OCI-LY7 (cell line): ENCODE measurements at regions not wholly inside any gene's neighbourhood (a gene's known extent, or its start where the extent isn't known, plus 50 kb on each side); places are given as distances from the start of the nearest gene placed in this dataset.
"Not testable (repeated sequence)": the region's sequence is repeated elsewhere in the genome, so short reads cannot be mapped to it uniquely, and the experiment has no call there.

Source experiments
- BruUV-seq: library from RNA; stranded (reverse); fragments of 400-500 nt; replicated peaks from 2 replicates; lab custom pipeline; 2021; lab: Mats Ljungman, UMichigan
- CTCF ChIA-PET: fragments of 300-600 bp; sonication (Branson Sonifier 250); formaldehyde crosslinking; loops from one replicate; lab custom pipeline; 2022; ENCODE audit warnings: antibody characterized with exemption; ENCODE audit not compliant: unreplicated experiment; lab: Charles Lee
- POLR2A ChIA-PET: fragments of 300-600 bp; sonication (Branson Sonifier 250); formaldehyde crosslinking; loops from one replicate; lab custom pipeline; 2022; ENCODE audit warnings: antibody characterized with exemption; lab: Charles Lee
- DNase-seq: peaks from one replicate; pipeline ENCODE4 v3.0.0-alpha.2; 2015; ENCODE audit warnings: low spot score
- H2AFZ ChIP-seq: fragments of 200-600 bp; sonication (generic), shearing (Covaris generic); 2 replicates; pipeline ENCODE4 v1.6.1; 2014; ENCODE audit warnings: mild to moderate bottlenecking, antibody characterized with exemption, low read length, moderate library complexity
- H3K27ac ChIP-seq: fragments of 200-600 bp; sonication (generic); 2 replicates; pipeline ENCODE4 v1.5.1; 2014; ENCODE audit warnings: mixed run types, low read depth, mild to moderate bottlenecking, moderate library complexity, low read length, inconsistent platforms; ENCODE audit not compliant: poor library complexity, severe bottlenecking
- H3K36me3 ChIP-seq: fragments of 200-600 bp; sonication (generic); 2 replicates; pipeline ENCODE4 v1.6.1; 2014; ENCODE audit warnings: mild to moderate bottlenecking, antibody characterized with exemption, low read length, moderate library complexity, mixed read lengths; ENCODE audit not compliant: insufficient read depth
- H3K4me1 ChIP-seq: fragments of 200-600 bp; sonication (generic); 2 replicates; pipeline ENCODE4 v1.5.1; 2014; ENCODE audit warnings: mild to moderate bottlenecking, low read length; ENCODE audit not compliant: insufficient read depth, poor library complexity, severe bottlenecking
- H3K4me2 ChIP-seq: fragments of 200-600 bp; sonication (generic); 2 replicates; pipeline ENCODE4 v1.6.1; 2014; ENCODE audit warnings: mild to moderate bottlenecking, low read length
- H3K4me3 ChIP-seq: fragments of 200-600 bp; sonication (generic); 2 replicates; pipeline ENCODE4 v1.5.1; 2014; ENCODE audit warnings: mild to moderate bottlenecking, low read depth, low read length; ENCODE audit not compliant: poor library complexity, severe bottlenecking
- H3K79me2 ChIP-seq: fragments of 200-600 bp; sonication (generic); 2 replicates; pipeline ENCODE4 v1.6.1; 2016; ENCODE audit warnings: low read depth, mild to moderate bottlenecking, low read length, moderate library complexity, mixed read lengths; ENCODE audit not compliant: insufficient read depth
- H3K9me2 ChIP-seq: fragments of 200-600 bp; sonication (generic); 2 replicates; pipeline ENCODE4 v1.6.1; 2016; ENCODE audit warnings: mild to moderate bottlenecking, low read length, mixed read lengths; ENCODE audit not compliant: insufficient read depth
- H3K9me3 ChIP-seq: fragments of 200-600 bp; sonication (generic); 2 replicates; pipeline ENCODE4 v1.6.1; 2014; ENCODE audit warnings: mild to moderate bottlenecking, mixed run types, low read length, mixed read lengths
- H4K20me1 ChIP-seq: fragments of 200-600 bp; sonication (generic); 2 replicates; pipeline ENCODE4 v1.6.1; 2014; ENCODE audit warnings: mild to moderate bottlenecking, antibody characterized with exemption, low read length, moderate library complexity, mixed read lengths; ENCODE audit not compliant: insufficient read depth
- EZH2phosphoT487 ChIP-seq: fragments of 200-600 bp; sonication (generic); IDR thresholded peaks from 2 replicates; pipeline ENCODE4 v1.6.1; 2018; ENCODE audit warnings: low read depth, borderline replicate concordance, mild to moderate bottlenecking, mixed run types, antibody characterized with exemption, low read length, moderate library complexity, mixed read lengths
- intact Hi-C: fragments of 100-400 bp; cut with micrococcal nuclease; formaldehyde crosslinking; loops from one replicate; pipeline ENCODE4 v1.10.0; 2022; ENCODE audit not compliant: unreplicated experiment
- TF ChIP-seq, protein P1 (sequence below): fragments of 200-600 bp; sonication (generic); conservative IDR thresholded peaks from 2 replicates; pipeline ENCODE4 v1.5.1; 2014; ENCODE audit warnings: mild to moderate bottlenecking, antibody characterized with exemption, low read length, moderate library complexity, mixed read lengths

DNA sequence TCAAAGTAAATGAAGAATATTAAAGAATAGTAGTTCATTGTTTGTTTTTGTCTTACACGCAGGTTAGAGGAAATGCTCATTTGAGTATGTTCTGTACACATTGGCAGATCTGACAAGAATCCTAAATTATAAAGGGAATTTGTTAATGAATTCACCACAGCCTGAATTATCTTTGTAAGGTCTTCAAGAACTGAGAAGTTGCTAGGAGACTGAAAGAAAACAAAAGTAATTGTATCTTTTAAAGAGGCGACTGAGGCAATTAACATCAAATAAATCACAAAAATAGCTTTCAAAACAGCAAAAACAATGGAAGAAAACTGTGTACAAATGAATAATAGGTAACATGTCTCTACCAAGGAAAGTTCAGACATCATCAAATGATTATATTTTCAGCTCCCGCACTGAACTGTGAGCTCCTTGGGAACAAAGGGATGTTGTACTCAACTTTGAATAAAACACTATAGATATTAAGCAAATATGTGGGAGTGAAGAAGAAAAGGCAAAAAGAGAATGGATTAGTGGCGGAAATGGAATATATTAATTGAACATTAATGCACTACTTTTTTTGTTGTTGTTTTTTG is 51.7 kb upstream of the ATIC start:
- H3K79me2 ChIP-seq: no peaks in the 10 kb centered on the region
- DNase-seq: no peak
- ChIA-PET CTCF (no interaction called here), POLR2A (no interaction called here)
- no peak overlapping the region for H2AFZ ChIP-seq
- no peak overlapping the region for H3K4me3 ChIP-seq
- intact Hi-C loops: no loop called here
- H4K20me1 ChIP-seq: no peaks in the 10 kb centered on the region
- BruUV-seq: no TSS peak
- no peak overlapping the region for H3K27ac ChIP-seq
- no peak overlapping the region for H3K4me2 ChIP-seq
- no peaks in the 10 kb centered on the region for H3K4me1 ChIP-seq
- no peaks in the 10 kb centered on the region for H3K9me2 ChIP-seq
- TF ChIP-seq, protein P1, sequence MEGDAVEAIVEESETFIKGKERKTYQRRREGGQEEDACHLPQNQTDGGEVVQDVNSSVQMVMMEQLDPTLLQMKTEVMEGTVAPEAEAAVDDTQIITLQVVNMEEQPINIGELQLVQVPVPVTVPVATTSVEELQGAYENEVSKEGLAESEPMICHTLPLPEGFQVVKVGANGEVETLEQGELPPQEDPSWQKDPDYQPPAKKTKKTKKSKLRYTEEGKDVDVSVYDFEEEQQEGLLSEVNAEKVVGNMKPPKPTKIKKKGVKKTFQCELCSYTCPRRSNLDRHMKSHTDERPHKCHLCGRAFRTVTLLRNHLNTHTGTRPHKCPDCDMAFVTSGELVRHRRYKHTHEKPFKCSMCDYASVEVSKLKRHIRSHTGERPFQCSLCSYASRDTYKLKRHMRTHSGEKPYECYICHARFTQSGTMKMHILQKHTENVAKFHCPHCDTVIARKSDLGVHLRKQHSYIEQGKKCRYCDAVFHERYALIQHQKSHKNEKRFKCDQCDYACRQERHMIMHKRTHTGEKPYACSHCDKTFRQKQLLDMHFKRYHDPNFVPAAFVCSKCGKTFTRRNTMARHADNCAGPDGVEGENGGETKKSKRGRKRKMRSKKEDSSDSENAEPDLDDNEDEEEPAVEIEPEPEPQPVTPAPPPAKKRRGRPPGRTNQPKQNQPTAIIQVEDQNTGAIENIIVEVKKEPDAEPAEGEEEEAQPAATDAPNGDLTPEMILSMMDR: no peak
- no peak for TF ChIP-seq EZH2phosphoT487
- H3K36me3 ChIP-seq: no peaks in the 10 kb centered on the region
- no peaks in the 10 kb centered on the region for H3K9me3 ChIP-seq

GRCh38 chr2:215249501-215249900 is 62.4 kb upstream of the ATIC start:
- no peak for DNase-seq
- Histone ChIP-seq H3K4me1 (no peaks in the 10 kb centered on the region), H3K79me2 (no peaks in the 10 kb centered on the region), H3K9me2 (no peaks in the 10 kb centered on the region), H3K9me3 (no peaks in the 10 kb centered on the region), H3K4me3 (no peak overlapping the region), H3K36me3 (no peaks in the 10 kb centered on the region), H2AFZ (no peak overlapping the region), H3K27ac (no peak overlapping the region), H3K4me2 (no peak overlapping the region), H4K20me1 (no peaks in the 10 kb centered on the region)
- ChIA-PET POLR2A (no interaction called here), CTCF (no interaction called here)
- intact Hi-C loops: no loop called here
- no peak for TF ChIP-seq EZH2phosphoT487
- TF ChIP-seq, protein P1: no peak
- no TSS peak for BruUV-seq

DNA sequence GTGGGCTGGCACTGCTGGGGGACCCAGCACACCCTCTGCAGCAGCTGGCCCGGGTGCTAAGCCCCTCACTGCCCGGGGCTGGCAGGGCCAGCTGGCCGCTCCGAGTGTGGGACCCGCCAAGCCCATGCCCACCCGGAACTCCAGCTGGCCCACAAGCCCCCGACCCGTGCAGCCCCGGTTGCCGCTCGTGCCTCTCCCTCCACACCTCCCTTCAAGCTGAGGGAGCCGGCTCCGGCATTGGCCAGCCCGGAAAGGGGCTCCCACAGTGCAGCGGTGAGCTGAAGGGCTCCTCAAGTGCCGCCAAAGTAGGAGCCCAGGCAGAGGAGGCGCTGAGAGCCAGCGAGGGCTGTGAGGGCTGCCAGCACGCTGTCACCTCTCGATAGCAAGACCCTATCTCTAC is 65.9 kb upstream of the ATIC start:
- H3K79me2 ChIP-seq, BruUV-seq: not testable (repeated sequence)

More for the DNA sequence above, 65.9 kb upstream of the ATIC start:
- H3K4me2 ChIP-seq, H3K9me2 ChIP-seq, intact Hi-C loops, H2AFZ ChIP-seq, DNase-seq, H3K27ac ChIP-seq, H3K9me3 ChIP-seq, H4K20me1 ChIP-seq, H3K4me1 ChIP-seq, H3K36me3 ChIP-seq, CTCF ChIA-PET, H3K4me3 ChIP-seq: not testable (repeated sequence)
- POLR2A ChIA-PET: interaction anchor here (0.6 kb wide), 1 partner anchor 856 kb away, joined by 5 read pairs; no protein-coding TSS in a partner anchor
